ENCODE measurements at regions not wholly inside any gene's neighbourhood (a gene's known extent, or its start where the extent isn't known, plus 50 kb on each side); places are given as distances from the start of the nearest gene placed in this dataset.
"Not testable (repeated sequence)": the region's sequence is repeated elsewhere in the genome, so short reads cannot be mapped to it uniquely, and the experiment has no call there.

DNA sequence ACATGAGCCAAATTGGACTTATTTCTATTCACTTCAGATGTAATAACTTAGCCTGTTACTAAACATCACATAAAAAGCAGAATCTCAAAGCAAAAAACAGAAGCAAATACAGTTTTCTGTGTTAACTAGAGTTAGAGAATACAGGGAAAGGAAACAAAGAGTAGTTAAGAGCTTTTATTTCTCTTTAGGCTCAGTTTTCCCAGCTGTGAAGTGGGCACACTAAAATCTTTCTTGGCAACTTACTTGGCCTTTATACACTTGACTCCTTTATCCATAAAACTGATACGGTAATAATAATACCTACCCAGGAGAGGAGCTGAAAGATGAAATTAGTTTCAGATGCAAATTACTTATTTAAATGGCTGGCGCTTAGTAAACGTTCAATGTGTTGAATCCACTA lies 132.8 kb upstream of the SPATS2L start:
- DNase-seq: no peak

DNA sequence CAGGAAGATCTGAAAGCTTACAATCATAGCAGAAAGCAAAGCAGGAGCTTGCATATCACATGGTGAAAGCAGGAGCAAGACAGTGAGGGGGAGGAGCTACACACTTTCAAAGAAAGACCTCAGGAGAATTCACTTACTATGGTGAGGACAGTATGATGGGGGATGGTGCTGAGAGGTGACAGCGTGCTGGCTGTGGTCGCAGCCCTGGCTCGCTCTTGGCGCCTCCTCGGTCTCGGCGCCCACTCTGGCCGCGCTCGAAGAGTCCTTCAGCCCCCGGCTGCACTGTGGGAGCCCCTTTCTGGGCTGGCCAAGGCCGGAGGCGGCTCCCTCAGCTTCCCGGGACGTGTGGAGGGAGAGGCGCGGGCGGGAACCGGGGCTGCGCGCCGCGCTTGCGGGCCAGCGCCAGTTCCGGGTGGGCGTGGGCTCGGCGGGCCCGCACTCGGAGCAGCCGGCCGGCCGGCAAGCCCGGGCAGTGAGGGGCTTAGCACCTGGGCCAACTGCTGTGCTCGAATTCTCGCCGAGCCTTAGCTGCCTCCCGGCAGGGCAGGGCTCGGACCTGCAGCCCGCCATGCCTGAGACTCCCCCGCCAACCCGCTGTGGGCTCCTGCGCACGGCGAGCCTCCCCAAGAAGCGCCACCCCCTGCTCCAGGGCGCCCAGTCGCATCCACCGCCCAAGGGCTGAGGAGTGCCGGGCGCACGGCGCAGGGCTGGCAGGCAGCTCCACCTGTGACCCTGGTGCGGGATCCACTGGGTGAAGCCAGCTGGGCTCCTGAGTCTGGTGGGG lies 131.9 kb upstream of the SPATS2L start:
- no peak for DNase-seq

DNA sequence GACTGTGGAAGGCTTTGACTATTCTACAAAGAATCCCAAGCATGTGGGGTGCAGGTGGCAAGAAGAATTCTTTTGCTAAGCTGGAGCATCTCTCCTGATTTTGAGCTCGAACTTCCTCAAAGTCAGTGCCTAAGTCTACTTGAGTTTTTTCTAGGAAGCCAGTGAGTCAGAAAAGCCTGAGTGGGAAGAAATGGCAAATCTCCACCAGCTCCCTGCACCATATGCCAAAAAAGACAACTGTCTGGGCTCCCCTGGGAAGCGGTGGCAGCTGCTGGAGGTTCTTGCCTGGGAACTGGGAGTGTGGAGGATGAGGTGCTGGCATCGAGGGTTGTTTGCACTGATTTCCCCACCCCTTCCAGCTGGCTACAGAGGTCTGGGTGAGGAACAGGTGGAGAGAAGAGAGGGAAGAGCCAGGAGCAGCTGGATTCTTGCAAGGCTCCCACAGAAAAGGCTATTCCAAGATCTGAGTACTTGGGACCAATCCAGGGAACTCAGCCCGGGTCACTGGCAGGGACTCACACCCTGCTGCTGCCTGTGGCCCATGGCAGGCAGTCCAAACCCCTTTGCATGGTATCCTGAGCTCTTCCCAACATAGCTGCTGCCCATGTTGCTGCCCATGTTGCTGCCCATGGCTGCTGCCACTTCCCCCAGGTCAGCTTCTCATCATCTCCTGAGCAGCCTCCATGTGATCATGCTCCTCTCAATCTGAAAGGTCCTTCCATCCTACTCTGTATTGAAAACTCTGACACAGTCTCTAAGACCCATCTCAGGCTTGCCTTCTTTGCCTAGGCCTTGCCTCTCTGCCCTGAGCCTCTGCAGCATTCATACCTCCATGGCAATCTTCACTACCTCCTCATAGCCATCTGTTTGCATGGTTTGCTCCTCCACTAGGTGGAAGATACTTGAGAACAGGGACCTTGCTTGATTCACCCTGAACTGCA lies 128.3 kb upstream of the SPATS2L start:
- DNase-seq: no peak

DNA sequence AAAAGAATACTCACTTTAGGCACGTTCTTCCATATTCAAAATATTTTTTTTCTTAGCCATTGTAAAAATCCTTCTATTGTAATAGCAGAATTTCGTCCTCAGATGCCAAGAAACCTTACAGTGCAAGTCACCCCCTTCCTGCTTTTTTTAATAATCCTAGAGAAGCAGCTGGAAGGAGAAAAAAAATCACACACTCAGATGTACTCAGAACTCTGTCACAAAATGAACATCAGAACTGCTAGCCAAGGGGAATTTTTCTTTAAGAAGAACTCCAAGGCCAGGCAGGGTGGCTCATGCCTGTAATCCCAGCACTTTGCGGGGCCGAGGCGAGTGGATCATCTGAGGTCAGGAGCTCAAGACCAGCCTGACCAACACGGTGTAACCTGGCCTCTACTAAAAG lies 127.3 kb upstream of the SPATS2L start:
- no peak for DNase-seq

DNA sequence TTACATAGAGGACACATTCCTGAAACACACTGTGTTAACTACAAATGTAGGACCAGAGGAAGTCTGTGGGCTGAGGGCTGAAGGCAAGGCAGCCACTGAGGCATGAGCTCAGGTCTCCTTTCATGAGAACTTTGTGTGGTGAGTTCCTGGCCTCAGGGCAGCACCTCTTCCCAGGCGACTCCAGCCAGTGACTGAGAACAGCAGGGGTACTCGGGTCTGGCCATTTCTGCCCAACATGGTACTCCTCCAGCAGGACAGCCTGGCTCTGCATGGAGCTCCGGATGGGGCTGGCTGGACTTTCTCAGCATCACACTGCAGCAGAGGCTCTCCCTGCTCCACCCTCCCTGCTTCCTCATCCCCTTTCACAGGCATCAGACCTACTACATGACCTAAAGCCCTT lies 125.5 kb upstream of the SPATS2L start:
- no peak for DNase-seq

DNA sequence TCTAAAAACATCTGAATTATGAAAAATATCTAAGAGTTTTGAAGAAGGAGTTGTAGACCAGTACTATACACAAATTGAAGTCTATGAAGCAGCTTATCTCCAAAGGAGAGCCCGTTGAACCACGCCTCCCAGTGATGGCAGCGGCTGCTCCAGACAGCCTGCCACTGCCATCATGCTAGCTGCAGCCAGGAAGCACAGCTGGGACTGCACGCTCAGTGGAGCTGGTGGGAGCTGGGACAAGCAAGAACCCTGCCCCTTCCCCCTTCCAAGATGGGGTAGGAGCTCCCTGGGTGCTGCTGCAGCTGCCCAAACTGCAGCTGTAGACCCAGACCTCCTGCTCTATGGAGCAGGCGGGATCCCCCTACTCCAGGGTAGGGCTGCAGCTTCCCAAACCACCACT lies 124.7 kb upstream of the SPATS2L start:
- no peak for DNase-seq

DNA sequence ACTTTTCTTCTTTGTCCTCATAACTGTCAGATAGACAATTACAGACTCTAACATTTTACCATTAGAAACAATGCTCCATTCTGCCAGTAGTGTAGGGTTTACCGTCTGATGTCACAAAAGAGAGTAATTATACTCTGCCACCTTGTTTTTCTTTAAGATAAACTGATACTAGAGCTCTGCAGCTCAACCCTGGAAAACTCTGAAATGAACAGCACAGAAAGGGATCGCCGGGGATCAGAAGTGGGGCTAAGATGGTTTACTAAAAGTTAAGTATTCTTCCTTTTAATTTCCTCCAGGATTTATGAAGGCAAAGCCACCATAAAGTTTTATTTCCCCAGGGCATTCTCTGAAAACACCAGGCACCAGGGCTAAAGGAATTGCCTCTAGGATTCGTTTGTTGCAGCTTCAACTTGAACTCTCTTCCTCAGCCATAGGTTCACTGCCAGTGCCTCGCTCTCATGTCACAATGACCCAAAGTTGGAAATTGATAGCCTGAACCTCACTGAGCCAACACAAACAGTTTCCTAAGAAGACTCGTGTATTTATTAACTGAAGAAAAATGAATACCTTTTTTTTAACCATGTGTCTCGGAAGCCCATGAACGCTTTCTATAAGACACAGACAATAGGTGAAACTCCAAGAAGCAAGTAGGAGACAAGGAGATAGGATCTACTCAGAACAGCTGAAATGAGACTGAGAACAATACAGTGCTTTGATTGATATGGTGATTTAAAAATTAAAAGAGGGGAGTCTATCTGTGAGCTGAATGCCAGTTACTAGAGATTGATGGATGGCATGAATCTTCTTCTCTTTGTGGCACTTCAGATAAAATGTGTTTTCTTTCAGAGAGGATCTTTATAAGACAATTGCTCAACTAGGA lies 121.5 kb upstream of the SPATS2L start:
- DNase-seq: no peak

DNA sequence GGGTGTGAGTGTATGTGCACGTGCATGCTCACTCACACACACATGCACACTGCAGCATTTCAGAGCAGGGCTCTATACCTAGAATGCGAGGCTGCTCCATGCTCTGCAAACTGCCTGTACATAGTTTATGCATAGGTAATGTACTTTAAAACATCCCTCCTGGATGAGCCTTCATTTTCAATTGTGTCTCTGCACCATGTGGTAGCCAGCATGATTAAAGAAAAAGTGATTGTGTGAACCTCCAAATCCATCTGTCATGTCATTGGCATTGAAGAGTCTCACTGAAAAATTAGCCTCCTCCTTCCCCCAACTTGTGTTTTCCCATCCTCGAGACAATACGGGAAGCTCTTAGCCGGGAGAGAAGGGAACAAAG lies 120.9 kb upstream of the SPATS2L start:
- DNase-seq: no peak

DNA sequence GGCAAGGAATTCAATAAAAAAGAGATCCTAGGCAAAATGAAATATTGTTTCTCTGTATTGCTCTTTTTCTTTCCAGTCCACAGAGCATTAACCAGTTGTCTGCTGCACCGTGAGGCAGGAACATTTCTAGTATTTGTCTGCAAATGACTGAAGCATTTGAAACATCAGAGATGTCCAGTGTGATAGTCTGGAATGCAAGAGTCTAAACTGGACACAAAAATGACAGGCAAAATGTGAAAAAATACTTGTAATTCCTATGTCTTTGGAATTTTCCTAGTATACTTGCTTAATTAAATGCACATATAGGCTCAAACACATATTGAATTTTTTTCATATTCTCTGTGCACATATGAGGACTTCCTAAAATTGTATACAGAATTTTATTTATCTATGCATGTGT lies 120.5 kb upstream of the SPATS2L start:
- no peak for DNase-seq

DNA sequence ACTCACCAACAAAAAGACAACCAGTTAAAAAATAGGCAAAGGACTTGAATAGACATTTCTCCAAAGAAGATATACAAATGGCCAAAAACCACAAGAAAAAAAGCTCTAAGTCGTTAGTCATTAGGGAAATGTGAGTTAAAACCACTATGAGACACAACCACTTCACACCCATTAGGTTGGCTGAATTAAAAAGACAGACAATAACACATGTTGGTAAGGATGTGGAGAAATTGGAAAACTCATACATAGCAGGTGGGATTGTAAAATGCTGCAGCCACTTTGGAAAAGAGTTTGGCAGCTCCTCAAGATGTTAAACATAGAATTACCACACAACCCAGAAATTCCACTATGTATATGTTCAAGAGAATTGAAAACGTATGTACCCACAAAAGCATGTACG lies 117.6 kb upstream of the SPATS2L start:
- no peak for DNase-seq

DNA sequence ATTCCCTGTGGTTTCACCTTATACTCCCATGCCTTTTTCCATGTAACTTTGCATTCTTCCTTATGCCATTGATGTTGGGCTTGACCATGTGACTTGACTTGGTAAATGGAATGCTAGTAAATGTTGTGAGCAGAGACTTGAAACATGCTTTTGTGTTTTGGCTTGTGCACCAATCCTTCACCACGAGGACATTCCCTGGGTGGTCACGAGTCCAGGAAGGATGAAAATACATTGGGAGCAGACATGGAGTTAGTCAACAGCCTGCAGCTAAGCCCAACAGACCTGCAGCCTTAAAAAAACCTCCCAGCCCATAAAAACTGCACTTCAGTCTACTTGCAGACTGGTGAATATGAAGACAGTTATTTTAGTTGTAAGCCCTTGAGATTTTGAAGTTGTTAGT lies 116.5 kb upstream of the SPATS2L start:
- DNase-seq: no peak

DNA sequence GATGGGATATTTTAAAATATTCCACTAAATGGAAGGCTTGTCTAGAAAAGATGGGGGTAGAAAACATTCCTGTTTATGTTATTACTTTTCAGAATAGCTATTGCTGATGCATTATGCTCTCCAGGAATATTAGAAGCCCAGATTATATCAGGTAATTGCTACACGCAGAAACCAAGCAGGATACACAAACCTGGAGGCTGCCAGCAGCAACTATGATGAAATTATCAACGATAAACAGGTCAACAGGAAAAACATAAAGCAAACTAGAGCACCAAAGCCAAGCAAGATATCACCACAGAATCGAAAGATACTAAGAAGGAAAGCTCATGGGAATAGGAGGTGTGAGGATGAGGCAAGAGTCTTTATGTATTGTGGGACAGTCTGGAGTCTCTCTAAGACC lies 113.2 kb upstream of the SPATS2L start:
- DNase-seq: no peak

DNA sequence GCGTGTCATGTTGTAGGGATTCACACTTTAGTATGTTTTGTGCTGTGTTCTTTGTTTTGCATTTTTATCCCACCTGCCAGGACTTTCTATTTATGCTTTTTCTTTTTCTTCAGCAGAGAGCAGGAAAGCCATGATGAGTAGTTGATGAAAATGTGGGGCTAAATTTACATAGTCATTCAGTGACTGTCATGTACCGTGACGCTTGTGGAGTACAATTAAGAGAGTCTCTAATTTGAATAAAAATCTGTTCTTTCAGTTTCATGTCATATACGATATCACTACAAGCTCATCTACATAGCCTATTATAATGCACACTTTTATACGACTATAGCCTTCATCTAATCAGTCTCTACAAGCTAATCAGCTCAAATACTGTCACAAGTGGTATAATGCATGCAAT lies 112.7 kb upstream of the SPATS2L start:
- no peak for DNase-seq

DNA sequence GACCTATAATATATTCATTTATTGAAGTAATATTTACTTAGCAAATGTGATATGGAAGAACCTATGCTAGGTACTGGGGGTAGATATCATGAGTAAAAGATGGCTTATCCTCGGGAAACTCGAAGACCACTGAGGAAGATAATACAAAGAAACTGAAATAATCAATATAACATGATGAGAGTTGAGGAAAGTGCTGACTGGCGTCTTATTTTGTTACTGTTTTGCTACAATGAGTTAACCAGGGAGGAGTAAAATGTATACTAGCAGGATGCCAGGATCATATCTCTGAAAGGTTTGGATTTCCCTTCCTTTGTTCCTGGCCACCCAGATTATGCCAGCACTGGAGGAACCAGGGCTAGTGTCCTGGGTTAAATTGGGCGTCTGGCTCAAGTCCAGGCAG lies 111.7 kb upstream of the SPATS2L start:
- no peak for DNase-seq

DNA sequence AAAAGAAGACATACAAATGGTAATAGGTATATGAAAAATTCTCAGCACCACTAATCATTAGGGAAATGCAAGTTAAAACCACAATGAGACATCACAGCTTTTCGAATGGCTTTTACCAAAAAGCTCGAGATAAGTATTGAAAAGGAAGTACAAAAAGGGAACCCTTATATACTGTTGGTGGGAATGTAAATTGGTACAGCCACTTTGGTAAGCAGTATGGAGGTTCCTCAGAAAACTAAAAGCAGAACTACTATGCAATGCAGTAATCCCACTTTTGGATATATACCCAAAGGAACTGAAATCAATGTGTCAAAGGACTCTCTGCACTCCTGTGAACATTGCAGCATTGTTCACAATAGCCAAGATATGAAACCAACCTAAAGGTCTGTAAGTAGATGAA lies 107.5 kb upstream of the SPATS2L start:
- DNase-seq: no peak

DNA sequence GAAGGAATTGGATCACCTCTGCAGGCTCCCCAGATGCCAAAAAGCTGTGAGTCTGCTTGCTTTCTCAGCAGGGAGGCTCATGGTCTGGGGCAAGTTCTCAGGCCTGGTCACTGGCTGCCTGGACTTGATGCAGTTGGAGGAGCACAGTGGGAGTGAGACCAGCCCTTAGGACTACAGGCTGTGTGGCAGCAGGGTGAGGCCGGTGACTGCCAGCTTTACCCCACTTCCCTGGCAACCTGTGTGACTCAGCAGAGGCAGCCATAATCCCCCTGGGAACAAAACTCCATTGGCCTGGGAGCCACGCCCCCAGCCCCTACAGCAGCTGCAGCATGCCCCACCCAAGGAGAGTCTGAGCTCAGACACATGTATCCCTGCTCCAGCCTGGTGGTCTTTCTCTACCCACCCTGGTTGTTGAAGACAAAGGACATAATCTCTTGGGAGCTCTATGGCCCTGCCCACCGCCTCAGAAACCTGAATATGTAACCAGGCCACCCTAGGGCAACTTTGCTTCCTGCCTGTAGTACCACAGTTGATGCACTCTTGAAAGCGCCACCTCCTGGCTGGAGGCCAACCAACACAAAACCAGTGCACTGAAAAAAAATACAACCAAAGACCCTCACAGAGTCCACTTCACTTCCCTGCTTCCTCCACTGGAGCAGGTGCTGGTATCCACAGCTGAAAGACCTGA lies 106.8 kb upstream of the SPATS2L start:
- no peak for DNase-seq

DNA sequence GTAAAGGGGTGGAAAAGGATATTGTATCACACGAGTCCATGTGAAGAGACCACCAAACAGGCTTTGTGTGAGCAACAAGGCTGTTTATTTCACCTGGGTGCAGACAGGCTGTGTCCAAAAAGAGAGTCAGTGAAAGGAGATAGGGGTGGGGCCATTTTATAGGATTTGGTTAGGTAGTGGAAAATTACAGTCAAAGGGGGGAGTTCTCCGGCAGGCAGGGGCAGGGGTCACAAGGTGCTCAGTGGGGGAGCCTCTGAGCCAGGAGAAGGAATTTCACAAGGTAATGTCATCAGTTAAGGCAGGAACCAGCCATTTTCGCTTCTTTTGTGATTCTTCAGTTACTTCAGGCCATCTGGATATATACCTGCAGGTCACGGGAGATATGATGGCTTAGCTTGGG lies 104.7 kb upstream of the SPATS2L start:
- not testable (repeated sequence) for DNase-seq

DNA sequence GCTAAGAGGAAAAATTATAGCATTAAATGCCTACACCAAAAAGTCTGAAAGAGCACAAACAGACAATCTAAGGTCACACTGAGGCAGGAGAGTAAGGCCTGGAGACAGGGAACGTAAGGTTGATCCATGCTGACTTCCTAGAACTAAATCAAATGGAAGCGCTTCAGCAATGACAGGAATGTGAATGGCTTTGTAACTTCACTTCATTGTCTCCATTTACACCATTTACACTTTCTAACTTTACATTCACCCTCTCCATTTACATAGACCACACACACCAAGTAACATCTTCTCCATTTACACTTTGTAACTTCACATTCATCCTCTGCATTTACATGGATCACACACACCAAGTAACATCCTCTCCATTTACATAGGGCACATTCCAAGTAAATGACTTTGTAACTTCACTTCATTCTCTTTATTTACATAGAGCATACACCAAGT lies 103.1 kb upstream of the SPATS2L start:
- DNase-seq: no peak

DNA sequence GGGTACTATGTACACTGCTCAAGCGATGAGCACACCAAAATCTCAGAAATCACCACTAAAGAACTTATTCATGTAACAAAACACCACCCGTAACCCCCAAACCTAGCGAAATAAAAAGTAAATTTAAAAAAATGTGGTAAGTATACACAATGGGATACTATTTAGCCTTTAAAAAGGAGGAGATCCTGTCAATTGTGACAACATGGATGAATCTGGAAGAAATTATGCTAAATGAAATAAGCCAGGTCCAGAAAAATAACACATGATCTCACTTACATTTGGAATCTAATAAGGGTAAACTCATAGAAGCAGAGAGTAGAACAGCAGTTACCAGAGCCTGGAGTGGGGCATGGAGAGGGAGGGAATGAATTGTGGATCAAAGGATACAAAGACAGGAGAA lies 98.5 kb upstream of the SPATS2L start:
- DNase-seq: no peak

DNA sequence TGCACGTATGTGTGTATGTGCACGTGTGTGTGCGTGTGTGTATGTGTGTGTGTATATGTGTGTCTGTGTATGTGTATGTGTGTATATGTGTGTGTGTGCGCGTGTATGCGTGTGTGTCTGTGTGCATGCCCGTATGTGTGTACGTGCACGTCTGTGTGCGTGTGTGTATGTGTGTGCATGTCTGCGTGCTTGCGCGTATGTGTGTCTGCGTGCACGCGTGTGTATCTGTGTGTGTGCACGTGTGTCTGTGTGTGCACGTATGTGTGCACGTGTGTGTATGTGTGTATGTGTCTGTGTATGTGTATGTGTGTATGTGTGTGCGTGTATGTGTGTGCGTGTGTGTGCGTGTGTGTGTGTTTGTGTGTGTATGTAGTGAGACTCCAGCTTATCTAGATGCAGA lies 97.5 kb upstream of the SPATS2L start:
- no peak for DNase-seq

DNA sequence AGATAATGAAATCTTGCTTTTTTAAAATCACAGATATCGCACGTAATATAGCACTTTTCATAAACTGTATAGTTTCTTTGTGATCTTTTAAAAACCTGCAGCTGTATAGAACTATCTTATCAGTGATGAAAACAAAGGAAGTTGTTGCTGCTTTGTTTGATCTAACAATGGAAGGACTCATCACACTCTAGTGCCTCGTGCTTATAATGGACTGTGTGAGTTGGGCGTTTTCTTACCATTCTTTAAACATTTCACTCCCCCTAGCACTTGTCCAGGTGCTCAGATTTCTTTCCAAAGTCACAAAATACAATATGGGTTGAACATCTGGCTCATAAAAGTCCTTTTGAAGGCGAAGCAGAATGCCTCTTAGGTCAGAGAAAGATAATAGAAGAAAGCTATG lies 94.8 kb upstream of the SPATS2L start:
- no peak for DNase-seq
